Epithelial cell of prostate (primary cell): ENCODE measurements at regions not wholly inside any gene's neighbourhood (a gene's known extent, or its start where the extent isn't known, plus 50 kb on each side); places are given as distances from the start of the nearest gene placed in this dataset.
A peak's percentile ranks its signal among the peaks of the same experiment; 100 is the strongest.

Experiments used
- DNase-seq: peaks from one replicate; pipeline ENCODE4 v3.0.0-alpha.2; 2011; ENCODE audit warnings: low read depth, low spot score
- H3K27ac ChIP-seq: fragments of 450-650 bp; 2 replicates; pipeline ENCODE4 v1.5.1; 2017; ENCODE audit warnings: mild to moderate bottlenecking

DNA sequence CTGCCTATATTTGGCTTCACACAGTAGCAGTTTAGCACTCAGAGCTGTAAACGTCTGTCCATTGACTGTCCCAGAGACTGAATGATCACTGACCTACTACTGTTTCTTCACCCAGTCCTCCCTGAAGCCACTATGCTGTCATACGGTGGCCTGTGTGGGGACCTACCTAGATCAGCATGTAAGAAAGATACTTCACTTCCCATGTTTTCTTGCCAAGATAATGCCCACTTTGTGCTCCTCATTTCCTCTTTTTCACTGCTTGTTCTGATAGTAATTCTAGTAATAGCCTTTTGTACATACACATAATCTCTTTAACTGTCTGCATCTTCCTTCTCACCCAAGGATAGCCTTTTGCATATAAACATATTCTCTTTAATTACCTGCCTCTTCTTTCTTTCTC lies 109.9 kb upstream of the TIAM2 start:
- no peak overlapping the region for H3K27ac ChIP-seq
- DNase-seq: no peak

GRCh38 chr6:154886016-154886415 lies 109.1 kb upstream of the TIAM2 start:
- no peak overlapping the region for H3K27ac ChIP-seq
- no peak for DNase-seq

DNA sequence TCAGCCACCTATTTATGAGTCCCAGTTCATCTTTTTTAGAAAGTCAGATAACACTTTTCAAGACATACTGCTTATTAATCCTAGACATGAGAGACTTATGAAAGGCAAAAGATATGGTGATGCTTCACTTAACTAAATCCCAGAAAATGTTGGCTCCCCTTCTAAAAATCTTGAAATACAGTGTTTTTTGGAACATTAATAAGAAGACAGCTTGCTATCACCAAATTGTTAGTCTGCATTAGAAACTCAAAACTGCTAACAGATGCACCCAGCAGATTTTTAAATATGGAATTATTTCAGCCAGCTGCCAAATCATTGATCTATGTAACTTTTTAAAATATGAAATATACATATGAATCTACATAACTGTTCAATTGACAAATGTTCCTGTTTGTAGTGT lies 108.6 kb upstream of the TIAM2 start:
- DNase-seq: no peak
- H3K27ac ChIP-seq: no peak overlapping the region

- peak; percentile 16 for DNase-seq
- H3K27ac ChIP-seq: no peak overlapping the region
Measured at GRCh38 chr6:154887051-154887450, 108.1 kb upstream of the TIAM2 start.

DNA sequence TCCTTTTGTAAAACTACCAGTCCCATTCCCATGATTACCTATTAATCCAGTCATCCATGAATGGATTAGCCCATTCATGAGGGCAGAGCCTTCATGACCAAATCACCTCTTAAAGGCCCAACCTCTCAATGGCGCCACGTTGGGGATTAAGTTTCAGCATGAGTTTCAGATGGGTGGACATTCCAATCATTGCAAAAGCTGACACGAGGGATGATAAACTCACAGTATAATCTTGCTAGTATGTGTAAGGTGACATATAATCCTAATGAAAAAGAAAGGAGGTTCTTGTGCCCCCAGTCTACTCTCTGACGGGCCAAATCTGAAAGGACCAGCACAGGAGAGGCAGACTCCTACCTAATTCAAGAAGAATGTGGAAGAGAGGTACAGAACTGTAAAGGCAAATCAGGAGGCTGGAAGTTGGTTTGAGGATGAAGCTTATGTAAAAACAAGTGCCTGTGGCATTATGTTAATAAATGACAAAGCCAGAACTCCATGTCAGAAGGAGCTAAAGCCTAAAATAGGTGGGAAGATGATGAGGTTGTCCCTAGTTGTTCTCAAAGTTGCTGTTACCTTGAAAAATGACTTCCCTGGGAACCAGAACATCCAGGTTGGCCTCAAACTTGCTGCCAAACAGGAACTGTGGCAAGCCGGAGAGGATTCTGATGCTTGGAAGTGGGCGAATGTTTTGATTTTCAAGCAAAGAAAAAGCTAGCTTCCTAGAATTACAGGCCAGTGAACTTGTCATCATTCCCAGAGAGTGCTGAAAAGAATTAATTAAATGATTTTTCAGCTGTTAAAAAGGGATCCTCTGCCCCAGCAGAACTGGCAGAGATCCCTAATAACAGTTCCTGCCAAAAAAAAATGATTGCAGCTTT lies 106.5 kb upstream of the TIAM2 start:
- no peak for DNase-seq
- no peak overlapping the region for H3K27ac ChIP-seq

- no peak overlapping the region for H3K27ac ChIP-seq
- no peak for DNase-seq
Measured at GRCh38 chr6:154890874-154891273, 104.2 kb upstream of the TIAM2 start.

DNA sequence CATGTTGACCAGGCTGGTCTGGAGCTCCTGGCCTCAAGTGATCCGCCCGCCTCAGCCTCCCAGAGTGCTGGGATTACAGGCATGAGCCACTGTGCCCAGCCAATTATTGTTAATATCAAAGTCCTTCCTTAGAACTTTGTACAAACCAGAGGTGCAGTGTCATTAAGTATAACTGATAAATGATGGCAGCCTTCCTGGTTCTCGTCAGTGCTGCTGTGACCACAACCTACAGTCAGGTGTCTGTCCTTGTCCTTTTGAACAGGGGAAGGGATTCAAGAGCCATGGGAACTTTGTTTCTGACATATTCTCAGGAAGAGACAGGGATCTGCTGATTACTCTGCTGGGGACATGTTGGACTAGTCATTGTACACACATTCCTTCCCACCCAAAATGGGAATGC lies 103.2 kb upstream of the TIAM2 start:
- no peak for DNase-seq
- no peak overlapping the region for H3K27ac ChIP-seq

DNA sequence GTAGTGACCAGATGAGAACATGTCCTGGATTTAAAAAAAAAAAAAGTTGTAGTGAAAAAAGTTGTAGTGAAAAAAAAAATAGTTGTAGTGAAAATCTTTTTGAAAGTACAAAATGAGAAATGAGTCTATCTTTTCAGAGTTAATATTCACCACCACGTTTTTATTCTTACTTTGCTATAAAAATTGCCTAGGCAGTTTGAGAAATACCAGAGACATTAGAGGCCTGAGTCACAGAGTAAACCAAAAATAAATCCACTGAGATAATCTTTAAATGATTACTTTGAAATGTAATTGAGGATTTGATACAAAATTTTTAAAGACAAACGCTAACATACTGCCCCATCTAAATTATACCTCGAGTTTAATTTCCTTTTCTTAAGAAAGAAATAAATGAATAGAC lies 101.2 kb upstream of the TIAM2 start:
- H3K27ac ChIP-seq: no peak overlapping the region

GRCh38 chr6:154894902-154895301 lies 100.2 kb upstream of the TIAM2 start:
- no peak for DNase-seq
- no peak overlapping the region for H3K27ac ChIP-seq

More for the DNA sequence above, 101.2 kb upstream of the TIAM2 start:
- DNase-seq: no peak

DNA sequence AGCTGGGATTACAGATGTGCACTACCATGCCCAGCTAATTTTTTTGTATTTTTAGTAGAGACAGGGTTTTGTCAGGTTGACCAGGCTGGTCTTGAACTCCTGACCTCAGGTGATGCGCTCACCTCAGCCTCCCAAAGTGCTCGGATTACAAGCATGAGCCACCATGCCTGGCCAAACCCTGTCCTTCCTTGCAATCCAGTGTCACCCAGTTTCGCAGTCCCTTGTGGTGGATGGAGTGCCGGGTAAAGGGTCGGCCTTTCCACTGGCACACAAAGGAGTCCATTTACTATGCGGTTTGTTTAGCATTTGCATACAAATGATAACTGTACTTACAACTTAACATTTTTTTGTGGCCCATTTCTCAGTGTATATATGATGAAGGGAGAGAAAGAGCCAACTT lies 99.3 kb upstream of the TIAM2 start:
- H3K27ac ChIP-seq: no peak overlapping the region
- no peak for DNase-seq

- no peak overlapping the region for H3K27ac ChIP-seq
- no peak for DNase-seq
Measured at GRCh38 chr6:154898821-154899220, 96.3 kb upstream of the TIAM2 start.

GRCh38 chr6:154899824-154900463 lies 95.2 kb upstream of the TIAM2 start:
- H3K27ac ChIP-seq: no peak overlapping the region
- no peak for DNase-seq

GRCh38 chr6:154901876-154902552 lies 93.1 kb upstream of the TIAM2 start:
- H3K27ac ChIP-seq: no peak overlapping the region
- no peak for DNase-seq

GRCh38 chr6:154907291-154907690 lies 87.8 kb upstream of the TIAM2 start:
- no peak overlapping the region for H3K27ac ChIP-seq
- no peak for DNase-seq

GRCh38 chr6:154908723-154909122 lies 86.4 kb upstream of the TIAM2 start:
- H3K27ac ChIP-seq: no peak overlapping the region
- no peak for DNase-seq

- H3K27ac ChIP-seq: no peak overlapping the region
- DNase-seq: no peak
Measured at GRCh38 chr6:154909311-154909710, 85.8 kb upstream of the TIAM2 start.

DNA sequence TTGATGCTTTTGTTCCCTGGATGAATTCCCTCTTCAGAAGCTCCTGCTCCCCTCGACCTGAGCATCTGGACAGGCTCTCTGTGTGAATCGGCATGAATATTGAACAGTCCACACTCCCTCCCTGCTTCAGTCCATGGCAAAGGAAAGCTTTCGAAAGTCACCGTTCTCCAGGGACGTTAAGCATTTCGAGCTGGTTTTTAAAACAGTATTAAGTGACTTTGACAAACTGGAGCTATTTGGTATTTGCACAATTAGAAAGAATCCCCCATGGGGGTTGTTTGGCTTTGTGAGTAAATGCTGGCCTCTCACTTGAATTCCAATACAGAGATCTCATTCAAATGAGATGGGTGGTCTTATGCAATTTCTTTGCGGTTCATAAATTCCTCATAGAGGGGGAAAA lies 85.3 kb upstream of the TIAM2 start:
- H3K27ac ChIP-seq: no peak overlapping the region
- no peak for DNase-seq

DNA sequence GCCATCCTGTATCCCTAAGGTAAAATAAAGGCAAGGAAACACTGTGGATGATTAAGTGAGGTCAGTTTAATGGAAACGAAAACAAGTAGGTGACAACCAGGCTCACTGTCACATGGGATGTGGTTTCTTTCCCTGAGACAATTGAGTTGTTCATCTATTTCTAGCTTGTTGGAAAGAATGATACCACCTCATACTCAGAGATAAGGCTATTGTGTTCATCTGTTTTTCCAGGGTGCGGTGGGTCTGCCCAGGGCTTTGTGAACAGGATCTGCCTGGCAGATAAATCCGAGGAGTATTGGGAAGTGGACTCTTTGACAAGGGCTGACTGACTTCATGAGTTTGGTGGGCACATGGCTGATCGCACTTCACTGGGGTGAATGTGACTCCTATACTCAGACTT lies 80.8 kb upstream of the TIAM2 start:
- DNase-seq: no peak
- no peak overlapping the region for H3K27ac ChIP-seq

- no peak overlapping the region for H3K27ac ChIP-seq
- DNase-seq: no peak
Measured at GRCh38 chr6:154916857-154917256, 78.3 kb upstream of the TIAM2 start.

- no peak overlapping the region for H3K27ac ChIP-seq
- DNase-seq: no peak
Measured at GRCh38 chr6:154917941-154918340, 77.2 kb upstream of the TIAM2 start.

GRCh38 chr6:154919806-154920205 lies 75.3 kb upstream of the TIAM2 start:
- DNase-seq: no peak
- H3K27ac ChIP-seq: no peak overlapping the region
